Erythroblast (primary cell): ENCODE measurements at regions not wholly inside any gene's neighbourhood (a gene's known extent, or its start where the extent isn't known, plus 50 kb on each side); places are given as distances from the start of the nearest gene placed in this dataset.
"Not testable (repeated sequence)": the region's sequence is repeated elsewhere in the genome, so short reads cannot be mapped to it uniquely, and the experiment has no call there.

Source experiments
- GATA1 ChIP-seq: IDR thresholded peaks from 2 replicates; pipeline ENCODE4 v1.6.1; 2011; ENCODE audit warnings: low read depth, mild to moderate bottlenecking, control low read depth, low read length, moderate library complexity
- POLR2A ChIP-seq: IDR thresholded peaks from 2 replicates; pipeline ENCODE4 v1.6.1; 2011; ENCODE audit warnings: mild to moderate bottlenecking, low read length

GRCh38 chr12:46988122-46988521 lies 91.3 kb upstream of the PCED1B start:
- TF ChIP-seq POLR2A, GATA1: not testable (repeated sequence)
